Loucy (cell line): ENCODE measurements at regions not wholly inside any gene's neighbourhood (a gene's known extent, or its start where the extent isn't known, plus 50 kb on each side); places are given as distances from the start of the nearest gene placed in this dataset.

Source experiments
- H2AFZ ChIP-seq: fragments of 200-600 bp; sonication (generic); 2 replicates; pipeline ENCODE4 v1.6.0; 2016; ENCODE audit warnings: antibody characterized with exemption, mild to moderate bottlenecking, low read length, moderate library complexity
- H3F3A ChIP-seq: fragments of 200-600 bp; 2 replicates; pipeline ENCODE4 v1.6.0; 2016; ENCODE audit warnings: antibody characterized with exemption, low read depth, mild to moderate bottlenecking
- H3K27me3 ChIP-seq: fragments of 200-600 bp; sonication (generic); 2 replicates; pipeline ENCODE4 v1.6.1; 2014; ENCODE audit warnings: low read length, mild to moderate bottlenecking; ENCODE audit not compliant: insufficient read depth, poor library complexity, severe bottlenecking
- H3K36me3 ChIP-seq: fragments of 200-600 bp; sonication (generic); 2 replicates; pipeline ENCODE4 v1.6.1; 2016; ENCODE audit warnings: low read length; ENCODE audit not compliant: insufficient read depth
- H3K4me1 ChIP-seq: fragments of 200-600 bp; sonication (generic); 2 replicates; pipeline ENCODE4 v1.5.1; 2014; ENCODE audit warnings: low read length, mild to moderate bottlenecking; ENCODE audit not compliant: insufficient read depth, poor library complexity, severe bottlenecking
- H3K4me2 ChIP-seq: fragments of 200-600 bp; sonication (generic); 2 replicates; pipeline ENCODE4 v1.6.0; 2014; ENCODE audit warnings: antibody characterized with exemption, low read length, low read depth, mild to moderate bottlenecking; ENCODE audit not compliant: poor library complexity, severe bottlenecking
- H3K4me3 ChIP-seq: fragments of 200-600 bp; sonication (generic); 2 replicates; pipeline ENCODE4 v1.5.1; 2014; ENCODE audit warnings: low read length, mild to moderate bottlenecking, mixed read lengths; ENCODE audit not compliant: poor library complexity, severe bottlenecking
- H3K79me2 ChIP-seq: fragments of 200-600 bp; sonication (generic); 2 replicates; pipeline ENCODE4 v1.6.1; 2014; ENCODE audit warnings: low read length; ENCODE audit not compliant: insufficient read depth
- H3K9ac ChIP-seq: fragments of 200-600 bp; sonication (generic); 2 replicates; pipeline ENCODE4 v1.6.0; 2014; ENCODE audit warnings: mild to moderate bottlenecking, low read depth, low read length, moderate library complexity; ENCODE audit not compliant: poor library complexity, severe bottlenecking
- H3K9me2 ChIP-seq: fragments of 200-600 bp; sonication (generic); replicated peaks from 2 replicates; pipeline ENCODE4 v1.6.1; 2016; ENCODE audit warnings: low read depth, low read length, mixed read lengths
- H3K9me3 ChIP-seq: fragments of 200-600 bp; sonication (generic); 2 replicates; pipeline ENCODE4 v1.6.1; 2014; ENCODE audit warnings: mild to moderate bottlenecking, antibody characterized with exemption, low read length, low read depth; ENCODE audit not compliant: insufficient read depth
- H4K20me1 ChIP-seq: fragments of 200-600 bp; sonication (generic); 2 replicates; pipeline ENCODE4 v1.6.0; 2014; ENCODE audit warnings: antibody characterized with exemption, low read length, mild to moderate bottlenecking; ENCODE audit not compliant: insufficient read depth, poor library complexity, severe bottlenecking
- CTCF ChIP-seq: fragments of 200-600 bp; sonication (generic); conservative IDR thresholded peaks from 2 replicates; pipeline ENCODE4 v1.5.1; 2014; ENCODE audit warnings: mild to moderate bottlenecking, antibody characterized with exemption, low read length
- EZH2phosphoT487 ChIP-seq: fragments of 200-600 bp; IDR thresholded peaks from 2 replicates; pipeline ENCODE4 v1.6.1; 2018; ENCODE audit warnings: antibody characterized with exemption, mild to moderate bottlenecking, moderate library complexity, borderline replicate concordance

- no peaks in the 10 kb centered on the region for H3K27me3 ChIP-seq
- no peaks in the 10 kb centered on the region for H4K20me1 ChIP-seq
- H3K4me2 ChIP-seq: no peak overlapping the region
- TF ChIP-seq CTCF (no peak), EZH2phosphoT487 (no peak)
- H3K79me2 ChIP-seq: no peaks in the 10 kb centered on the region
- no peaks in the 10 kb centered on the region for H3K36me3 ChIP-seq
- H3K9me2 ChIP-seq: no peaks in the 10 kb centered on the region
- H3K4me3 ChIP-seq: no peak overlapping the region
- peaks cover 3% of the 10 kb centered on the region for H3K4me1 ChIP-seq
- no peak overlapping the region for H2AFZ ChIP-seq
- no peak overlapping the region for H3K9ac ChIP-seq
- no peaks in the 10 kb centered on the region for H3K9me3 ChIP-seq
- H3F3A ChIP-seq: no peaks in the 10 kb centered on the region
Observed at GRCh38 chr6:142665393-142665792, 279.6 kb downstream of the HIVEP2 start.

GRCh38 chr6:142666599-142667185 is 278.3 kb downstream of the HIVEP2 start:
- no peak overlapping the region for H3K4me2 ChIP-seq
- H3K9ac ChIP-seq: no peak overlapping the region
- TF ChIP-seq EZH2phosphoT487 (no peak), CTCF (no peak)
- H3K79me2 ChIP-seq: no peaks in the 10 kb centered on the region
- peaks cover 3% of the 10 kb centered on the region for H3K4me1 ChIP-seq
- H3F3A ChIP-seq: no peaks in the 10 kb centered on the region
- no peaks in the 10 kb centered on the region for H3K36me3 ChIP-seq
- no peaks in the 10 kb centered on the region for H3K27me3 ChIP-seq
- H3K4me3 ChIP-seq: no peak overlapping the region
- no peaks in the 10 kb centered on the region for H4K20me1 ChIP-seq
- H3K9me3 ChIP-seq: no peaks in the 10 kb centered on the region
- no peak overlapping the region for H2AFZ ChIP-seq
- no peaks in the 10 kb centered on the region for H3K9me2 ChIP-seq

GRCh38 chr6:142669471-142670351 is 275.3 kb downstream of the HIVEP2 start:
- H3K27me3 ChIP-seq: no peaks in the 10 kb centered on the region
- H3K4me2 ChIP-seq: no peak overlapping the region
- no peaks in the 10 kb centered on the region for H3F3A ChIP-seq
- H2AFZ ChIP-seq: no peak overlapping the region
- no peaks in the 10 kb centered on the region for H4K20me1 ChIP-seq
- no peaks in the 10 kb centered on the region for H3K9me3 ChIP-seq
- H3K4me1 ChIP-seq: peaks cover 3% of the 10 kb centered on the region
- no peak for TF ChIP-seq EZH2phosphoT487
- TF ChIP-seq CTCF: no peak
- no peak overlapping the region for H3K9ac ChIP-seq
- H3K4me3 ChIP-seq: no peak overlapping the region
- no peaks in the 10 kb centered on the region for H3K79me2 ChIP-seq
- no peaks in the 10 kb centered on the region for H3K36me3 ChIP-seq
- no peaks in the 10 kb centered on the region for H3K9me2 ChIP-seq
